ENCODE measurements at regions not wholly inside any gene's neighbourhood (a gene's known extent, or its start where the extent isn't known, plus 50 kb on each side); places are given as distances from the start of the nearest gene placed in this dataset.

DNA sequence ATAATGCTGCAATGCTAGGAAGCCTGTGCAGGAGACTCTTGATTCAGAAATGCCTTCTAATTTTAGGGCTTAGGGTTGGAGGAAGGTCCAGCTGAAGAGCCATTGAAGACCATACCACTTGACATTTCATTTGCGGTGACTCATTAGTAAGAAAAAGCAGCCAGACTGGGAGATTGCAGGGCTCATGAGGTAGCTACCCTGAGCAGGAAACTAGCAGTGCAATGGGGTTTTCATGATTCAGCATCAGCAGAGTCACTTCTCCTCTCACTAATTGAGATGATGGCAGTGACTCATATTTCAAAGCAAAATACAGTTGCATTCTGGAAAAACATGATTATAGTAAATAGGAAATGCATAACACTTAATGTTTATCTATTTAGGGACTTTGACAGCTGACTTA, 434.1 kb downstream of the DNAJB9 start:
- POLR2A ChIA-PET = no interaction called here
- Histone ChIP-seq H3K4me3 (no peak overlapping the region), H3K4me1 (ENCODE audit: control insufficient read depth, insufficient read depth, low read length) (no peaks in the 10 kb centered on the region), H3K27me3 (replicated peaks in 1 of 2; ENCODE audit: control insufficient read depth in 2 of 2, insufficient read depth in 2 of 2, low read length in 1 of 2) (no peaks in the 10 kb centered on the region), H3K36me3 (ENCODE audit: control insufficient read depth in 2 of 2, insufficient read depth in 2 of 2, low read length in 1 of 2) (no peaks in the 10 kb centered on the region), H2AFZ (ENCODE audit: control insufficient read depth, low read depth, low read length) (no peak overlapping the region), H3K27ac (ENCODE audit: control insufficient read depth, insufficient read depth) (no peak overlapping the region), H3K9me3 (replicated peaks; ENCODE audit: control insufficient read depth, insufficient read depth, low read length) (no peaks in the 10 kb centered on the region), H3K9ac (ENCODE audit: control insufficient read depth, insufficient read depth, low read length) (no peak overlapping the region), H4K20me1 (ENCODE audit: control insufficient read depth, insufficient read depth) (no peaks in the 10 kb centered on the region), H3K79me2 (ENCODE audit: control insufficient read depth, insufficient read depth, low read length) (no peaks in the 10 kb centered on the region), H3K4me2 (ENCODE audit: control insufficient read depth, insufficient read depth) (no peak overlapping the region)
- no peak for FAIRE-seq
- intact Hi-C loops (cut with micrococcal nuclease; ENCODE audit: unreplicated experiment) = no loop called here
- WGBS (ENCODE audit: insufficient coverage, insufficient replicate concordance, low lambda C conversion rate, missing lambda C conversion rate) = 93% methylated on average over 1 of the region's 1 CpG
- ATAC-seq = no peak
- RAD21 ChIA-PET (ENCODE audit: unreplicated experiment) = no interaction called here
- in situ Hi-C loops (cut with MboI) = no loop called here
- DNase-seq (ENCODE audit: low read depth, low spot score) = no peak
- CTCF ChIA-PET = no interaction called here
- TF ChIP-seq NFYB (IDR thresholded peaks at IDR 0.05; ENCODE audit: insufficient read depth, low read depth, low read length) = no peak
- TF ChIP-seq PAX8 (IDR thresholded peaks at IDR 0.05) = no peak
- SMC1A ChIA-PET (ENCODE audit: uncharacterized antibody, unreplicated experiment) = no interaction called here
- no TSS peak for BruUV-seq (replicated peaks)

DNA sequence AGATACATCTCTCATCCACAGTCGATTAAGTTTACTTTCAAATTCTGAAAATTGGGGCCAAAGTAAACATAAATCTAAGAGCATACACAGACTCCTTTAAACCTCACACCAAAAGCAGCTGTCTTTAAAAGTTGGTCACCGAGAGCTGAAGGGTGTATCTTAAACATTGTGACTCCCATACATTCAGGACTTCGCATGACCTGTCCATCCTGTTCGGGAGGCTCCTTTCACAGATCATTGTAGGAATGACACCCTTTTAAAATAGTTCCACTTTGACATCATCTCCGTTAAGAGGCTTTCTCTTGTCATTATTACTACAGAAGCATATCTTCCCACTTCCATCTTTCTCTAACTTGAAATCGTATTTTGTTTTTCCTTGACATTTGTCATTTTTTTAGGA, 440.0 kb downstream of the DNAJB9 start:
- DNase-seq (ENCODE audit: low read depth, low spot score) (no peak), FAIRE-seq (no peak), ATAC-seq (no peak)
- SMC1A ChIA-PET (ENCODE audit: uncharacterized antibody, unreplicated experiment) = no interaction called here
- H3K9me3 ChIP-seq (replicated peaks; ENCODE audit: control insufficient read depth, insufficient read depth, low read length) = no peaks in the 10 kb centered on the region
- H3K4me3 ChIP-seq = no peak overlapping the region
- POLR2A ChIA-PET = interaction anchor here (0.6 kb wide), 1 partner anchor 1004 kb away, joined by 3 read pairs; no protein-coding TSS in a partner anchor
- 18% methylated on average over 6 of the region's 6 CpGs for WGBS (ENCODE audit: insufficient coverage, insufficient replicate concordance, low lambda C conversion rate, missing lambda C conversion rate)
- no peaks in the 10 kb centered on the region for H3K4me1 ChIP-seq (ENCODE audit: control insufficient read depth, insufficient read depth, low read length)
- CTCF ChIA-PET = no interaction called here
- RAD21 ChIA-PET (ENCODE audit: unreplicated experiment) = no interaction called here
- H3K4me2 ChIP-seq (ENCODE audit: control insufficient read depth, insufficient read depth) = no peak overlapping the region
- H3K36me3 ChIP-seq (ENCODE audit: control insufficient read depth in 2 of 2, insufficient read depth in 2 of 2, low read length in 1 of 2) = no peaks in the 10 kb centered on the region
- no peaks in the 10 kb centered on the region for H3K79me2 ChIP-seq (ENCODE audit: control insufficient read depth, insufficient read depth, low read length)
- in situ Hi-C loops (cut with MboI) = no loop called here
- H3K27me3 ChIP-seq (replicated peaks in 1 of 2; ENCODE audit: control insufficient read depth in 2 of 2, insufficient read depth in 2 of 2, low read length in 1 of 2) = no peaks in the 10 kb centered on the region
- no peak overlapping the region for H2AFZ ChIP-seq (ENCODE audit: control insufficient read depth, low read depth, low read length)
- intact Hi-C loops (cut with micrococcal nuclease; ENCODE audit: unreplicated experiment) = no loop called here
- H4K20me1 ChIP-seq (ENCODE audit: control insufficient read depth, insufficient read depth) = no peaks in the 10 kb centered on the region
- BruUV-seq (replicated peaks) = no TSS peak
- H3K27ac ChIP-seq (ENCODE audit: control insufficient read depth, insufficient read depth) = no peak overlapping the region
- H3K9ac ChIP-seq (ENCODE audit: control insufficient read depth, insufficient read depth, low read length) = no peak overlapping the region
- TF ChIP-seq, protein P1, sequence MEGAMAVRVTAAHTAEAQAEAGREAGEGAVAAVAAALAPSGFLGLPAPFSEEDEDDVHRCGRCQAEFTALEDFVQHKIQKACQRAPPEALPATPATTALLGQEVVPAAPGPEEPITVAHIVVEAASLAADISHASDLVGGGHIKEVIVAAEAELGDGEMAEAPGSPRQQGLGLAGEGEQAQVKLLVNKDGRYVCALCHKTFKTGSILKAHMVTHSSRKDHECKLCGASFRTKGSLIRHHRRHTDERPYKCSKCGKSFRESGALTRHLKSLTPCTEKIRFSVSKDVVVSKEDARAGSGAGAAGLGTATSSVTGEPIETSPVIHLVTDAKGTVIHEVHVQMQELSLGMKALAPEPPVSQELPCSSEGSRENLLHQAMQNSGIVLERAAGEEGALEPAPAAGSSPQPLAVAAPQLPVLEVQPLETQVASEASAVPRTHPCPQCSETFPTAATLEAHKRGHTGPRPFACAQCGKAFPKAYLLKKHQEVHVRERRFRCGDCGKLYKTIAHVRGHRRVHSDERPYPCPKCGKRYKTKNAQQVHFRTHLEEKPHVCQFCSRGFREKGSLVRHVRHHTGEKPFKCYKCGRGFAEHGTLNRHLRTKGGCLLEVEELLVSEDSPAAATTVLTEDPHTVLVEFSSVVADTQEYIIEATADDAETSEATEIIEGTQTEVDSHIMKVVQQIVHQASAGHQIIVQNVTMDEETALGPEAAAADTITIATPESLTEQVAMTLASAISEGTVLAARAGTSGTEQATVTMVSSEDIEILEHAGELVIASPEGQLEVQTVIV (IDR thresholded peaks at IDR 0.05; ENCODE audit: borderline replicate concordance, partially characterized antibody) = no peak
- TF ChIP-seq ZNF24 (IDR thresholded peaks at IDR 0.05) (no peak), JUND (IDR thresholded peaks at IDR 0.05; ENCODE audit: low read depth, low read length) (no peak), GATAD2B (conservative IDR thresholded peaks at IDR 0.05; ENCODE audit: low read depth) (no peak), HDAC2 (IDR thresholded peaks at IDR 0.05) (no peak), CBX3 (IDR thresholded peaks at IDR 0.05; ENCODE audit: borderline replicate concordance, low read depth) (no peak), ETV6 (conservative IDR thresholded peaks at IDR 0.05 in 1 of 2, IDR thresholded peaks at IDR 0.05 in 1 of 2; ENCODE audit: borderline replicate concordance in 1 of 2, low read depth in 1 of 2) (no peak), IKZF2 (IDR thresholded peaks at IDR 0.05) (no peak), RAD21 (IDR thresholded peaks at IDR 0.05; ENCODE audit: insufficient read depth, low read depth, low read length) (no peak), CHD2 (IDR thresholded peaks at IDR 0.05; ENCODE audit: borderline replicate concordance, low read depth, low read length) (no peak)
- TF ChIP-seq, protein P2, sequence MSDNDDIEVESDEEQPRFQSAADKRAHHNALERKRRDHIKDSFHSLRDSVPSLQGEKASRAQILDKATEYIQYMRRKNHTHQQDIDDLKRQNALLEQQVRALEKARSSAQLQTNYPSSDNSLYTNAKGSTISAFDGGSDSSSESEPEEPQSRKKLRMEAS (IDR thresholded peaks at IDR 0.05; ENCODE audit: low read depth, low read length) = no peak
- TF ChIP-seq, protein P3, sequence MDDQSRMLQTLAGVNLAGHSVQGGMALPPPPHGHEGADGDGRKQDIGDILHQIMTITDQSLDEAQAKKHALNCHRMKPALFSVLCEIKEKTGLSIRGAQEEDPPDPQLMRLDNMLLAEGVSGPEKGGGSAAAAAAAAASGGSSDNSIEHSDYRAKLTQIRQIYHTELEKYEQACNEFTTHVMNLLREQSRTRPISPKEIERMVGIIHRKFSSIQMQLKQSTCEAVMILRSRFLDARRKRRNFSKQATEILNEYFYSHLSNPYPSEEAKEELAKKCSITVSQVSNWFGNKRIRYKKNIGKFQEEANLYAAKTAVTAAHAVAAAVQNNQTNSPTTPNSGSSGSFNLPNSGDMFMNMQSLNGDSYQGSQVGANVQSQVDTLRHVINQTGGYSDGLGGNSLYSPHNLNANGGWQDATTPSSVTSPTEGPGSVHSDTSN (IDR thresholded peaks at IDR 0.05; ENCODE audit: insufficient replicate concordance, low read depth, low read length) = no peak
